ENCODE measurements at regions not wholly inside any gene's neighbourhood (a gene's known extent, or its start where the extent isn't known, plus 50 kb on each side); places are given as distances from the start of the nearest gene placed in this dataset.

GRCh38 chr3:194738254-194739093 lies 52.8 kb downstream of the FAM43A start:
- TF ChIP-seq MAX (IDR thresholded peaks at IDR 0.05) (no peak), USF1 (IDR thresholded peaks at IDR 0.05) (no peak), TAF1 (IDR thresholded peaks at IDR 0.05; ENCODE audit: low read depth) (no peak), EGR1 (IDR thresholded peaks at IDR 0.05) (no peak), FOXM1 (IDR thresholded peaks at IDR 0.05; ENCODE audit: borderline replicate concordance, low read depth) (no peak), YY1 (IDR thresholded peaks at IDR 0.05; ENCODE audit: low read depth) (no peak), ZBTB7A (IDR thresholded peaks at IDR 0.05; ENCODE audit: low read depth) (no peak), TCF12 (IDR thresholded peaks at IDR 0.05; ENCODE audit: low read depth) (no peak), TEAD4 (IDR thresholded peaks at IDR 0.05) (no peak), CREB1 (IDR thresholded peaks at IDR 0.05; ENCODE audit: low read depth) (no peak), CEBPB (IDR thresholded peaks at IDR 0.05) (no peak), NFIC (IDR thresholded peaks at IDR 0.05) (no peak), RAD21 (IDR thresholded peaks at IDR 0.05; ENCODE audit: low read depth) (no peak), EP300 (IDR thresholded peaks at IDR 0.05; ENCODE audit: borderline replicate concordance) (no peak)
- TF ChIP-seq, protein P1, sequence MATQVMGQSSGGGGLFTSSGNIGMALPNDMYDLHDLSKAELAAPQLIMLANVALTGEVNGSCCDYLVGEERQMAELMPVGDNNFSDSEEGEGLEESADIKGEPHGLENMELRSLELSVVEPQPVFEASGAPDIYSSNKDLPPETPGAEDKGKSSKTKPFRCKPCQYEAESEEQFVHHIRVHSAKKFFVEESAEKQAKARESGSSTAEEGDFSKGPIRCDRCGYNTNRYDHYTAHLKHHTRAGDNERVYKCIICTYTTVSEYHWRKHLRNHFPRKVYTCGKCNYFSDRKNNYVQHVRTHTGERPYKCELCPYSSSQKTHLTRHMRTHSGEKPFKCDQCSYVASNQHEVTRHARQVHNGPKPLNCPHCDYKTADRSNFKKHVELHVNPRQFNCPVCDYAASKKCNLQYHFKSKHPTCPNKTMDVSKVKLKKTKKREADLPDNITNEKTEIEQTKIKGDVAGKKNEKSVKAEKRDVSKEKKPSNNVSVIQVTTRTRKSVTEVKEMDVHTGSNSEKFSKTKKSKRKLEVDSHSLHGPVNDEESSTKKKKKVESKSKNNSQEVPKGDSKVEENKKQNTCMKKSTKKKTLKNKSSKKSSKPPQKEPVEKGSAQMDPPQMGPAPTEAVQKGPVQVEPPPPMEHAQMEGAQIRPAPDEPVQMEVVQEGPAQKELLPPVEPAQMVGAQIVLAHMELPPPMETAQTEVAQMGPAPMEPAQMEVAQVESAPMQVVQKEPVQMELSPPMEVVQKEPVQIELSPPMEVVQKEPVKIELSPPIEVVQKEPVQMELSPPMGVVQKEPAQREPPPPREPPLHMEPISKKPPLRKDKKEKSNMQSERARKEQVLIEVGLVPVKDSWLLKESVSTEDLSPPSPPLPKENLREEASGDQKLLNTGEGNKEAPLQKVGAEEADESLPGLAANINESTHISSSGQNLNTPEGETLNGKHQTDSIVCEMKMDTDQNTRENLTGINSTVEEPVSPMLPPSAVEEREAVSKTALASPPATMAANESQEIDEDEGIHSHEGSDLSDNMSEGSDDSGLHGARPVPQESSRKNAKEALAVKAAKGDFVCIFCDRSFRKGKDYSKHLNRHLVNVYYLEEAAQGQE (IDR thresholded peaks at IDR 0.05; ENCODE audit: low read depth): no peak

DNA sequence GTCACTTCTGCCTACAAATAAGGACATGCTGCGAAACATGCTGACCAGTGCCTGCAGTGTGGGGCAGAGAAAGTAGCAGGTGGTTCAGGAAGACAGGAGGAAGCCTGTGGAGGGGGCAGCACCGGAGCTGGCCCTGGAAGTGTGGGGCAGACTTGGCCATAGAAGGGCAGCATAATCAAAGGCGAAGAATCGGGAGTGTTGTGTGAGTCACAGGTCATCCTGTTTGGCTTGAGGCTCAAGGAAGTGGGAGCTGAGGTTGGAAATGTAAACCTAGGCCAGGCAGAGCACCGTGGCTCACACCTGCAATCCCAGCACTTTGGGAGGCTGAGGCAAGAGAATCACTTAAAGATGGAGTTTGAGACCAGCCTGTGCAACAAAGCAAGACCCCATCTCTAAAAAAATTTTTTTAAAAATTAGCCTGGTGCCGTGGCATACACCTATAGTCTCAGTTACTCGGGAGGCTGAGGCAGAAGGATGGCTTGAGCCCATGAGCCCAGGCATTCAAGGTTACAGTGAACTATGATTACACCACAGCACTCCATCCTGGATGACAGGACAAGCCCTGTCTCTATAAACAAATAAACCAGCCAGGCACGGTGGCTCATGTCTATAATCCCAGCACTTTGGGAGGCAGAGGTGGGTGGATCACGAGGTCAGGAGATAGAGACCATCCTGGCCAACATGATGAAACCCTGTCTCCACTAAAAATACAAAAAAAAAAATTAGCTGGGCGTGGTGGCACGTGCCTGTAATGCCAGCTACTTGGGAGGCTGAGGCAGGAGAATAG lies 54.0 kb downstream of the FAM43A start:
- TF ChIP-seq, protein P1 (IDR thresholded peaks at IDR 0.05; ENCODE audit: low read depth): no peak
- no peak for TF ChIP-seq TEAD4 (IDR thresholded peaks at IDR 0.05)
- TF ChIP-seq CEBPB (IDR thresholded peaks at IDR 0.05): no peak
- no peak for TF ChIP-seq NFIC (IDR thresholded peaks at IDR 0.05)
- TF ChIP-seq RAD21 (IDR thresholded peaks at IDR 0.05; ENCODE audit: low read depth): no peak
- TF ChIP-seq TAF1 (IDR thresholded peaks at IDR 0.05; ENCODE audit: low read depth): no peak
- TF ChIP-seq FOXM1 (IDR thresholded peaks at IDR 0.05; ENCODE audit: borderline replicate concordance, low read depth): no peak
- no peak for TF ChIP-seq CREB1 (IDR thresholded peaks at IDR 0.05; ENCODE audit: low read depth)
- TF ChIP-seq EGR1 (IDR thresholded peaks at IDR 0.05): no peak
- no peak for TF ChIP-seq USF1 (IDR thresholded peaks at IDR 0.05)
- TF ChIP-seq MAX (IDR thresholded peaks at IDR 0.05): no peak
- TF ChIP-seq ZBTB7A (IDR thresholded peaks at IDR 0.05; ENCODE audit: low read depth): no peak
- no peak for TF ChIP-seq YY1 (IDR thresholded peaks at IDR 0.05; ENCODE audit: low read depth)
- no peak for TF ChIP-seq EP300 (IDR thresholded peaks at IDR 0.05; ENCODE audit: borderline replicate concordance)
- no peak for TF ChIP-seq TCF12 (IDR thresholded peaks at IDR 0.05; ENCODE audit: low read depth)

GRCh38 chr3:194740859-194741491 lies 55.3 kb downstream of the FAM43A start:
- TF ChIP-seq TEAD4 (IDR thresholded peaks at IDR 0.05): peak; percentile 96
- TF ChIP-seq RAD21 (IDR thresholded peaks at IDR 0.05; ENCODE audit: low read depth): no peak
- peak; percentile 54 for TF ChIP-seq NFIC (IDR thresholded peaks at IDR 0.05)
- TF ChIP-seq EP300 (IDR thresholded peaks at IDR 0.05; ENCODE audit: borderline replicate concordance): peak; percentile 70; the same call in 1 of the 2 replicates
- TF ChIP-seq ZBTB7A (IDR thresholded peaks at IDR 0.05; ENCODE audit: low read depth): no peak
- no peak for TF ChIP-seq EGR1 (IDR thresholded peaks at IDR 0.05)
- TF ChIP-seq, protein P1 (IDR thresholded peaks at IDR 0.05; ENCODE audit: low read depth): no peak
- peak; percentile 87 for TF ChIP-seq TCF12 (IDR thresholded peaks at IDR 0.05; ENCODE audit: low read depth)
- peak; percentile 61 for TF ChIP-seq MAX (IDR thresholded peaks at IDR 0.05)
- TF ChIP-seq YY1 (IDR thresholded peaks at IDR 0.05; ENCODE audit: low read depth): 0 out of 2 replicates have a peak, but pooled peaks have one; percentile 16
- no peak for TF ChIP-seq USF1 (IDR thresholded peaks at IDR 0.05)
- no peak for TF ChIP-seq TAF1 (IDR thresholded peaks at IDR 0.05; ENCODE audit: low read depth)
- TF ChIP-seq CEBPB (IDR thresholded peaks at IDR 0.05): no peak; the same call in 1 of the 2 replicates
- TF ChIP-seq CREB1 (IDR thresholded peaks at IDR 0.05; ENCODE audit: low read depth): no peak
- peak; percentile 63; the same call in 1 of the 2 replicates for TF ChIP-seq FOXM1 (IDR thresholded peaks at IDR 0.05; ENCODE audit: borderline replicate concordance, low read depth)
